ENCODE measurements at regions not wholly inside any gene's neighbourhood (a gene's known extent, or its start where the extent isn't known, plus 50 kb on each side); places are given as distances from the start of the nearest gene placed in this dataset.

- TF ChIP-seq EZH2 (IDR thresholded peaks at IDR 0.05) (no peak), CTCF (IDR thresholded peaks at IDR 0.05 in 2 of 3, conservative IDR thresholded peaks at IDR 0.05 in 1 of 3; ENCODE audit: borderline replicate concordance in 1 of 3, insufficient read depth in 1 of 3, low read depth in 2 of 3, low read length in 2 of 3) (no peak), YY1 (IDR thresholded peaks at IDR 0.05; ENCODE audit: extremely low read depth, insufficient replicate concordance, low read depth, low read length) (no peak)
Measured at GRCh38 chr15:47296881-47297280, 420.4 kb upstream of the SEMA6D start.

Measured in HCT116 (cell line).